ENCODE measurements at regions not wholly inside any gene's neighbourhood (a gene's known extent, or its start where the extent isn't known, plus 50 kb on each side); places are given as distances from the start of the nearest gene placed in this dataset.

- TF ChIP-seq CTCF (IDR thresholded peaks at IDR 0.05), result no peak
- TF ChIP-seq POLR2A (IDR thresholded peaks at IDR 0.05), result no peak
- TF ChIP-seq POLR2AphosphoS5 (IDR thresholded peaks at IDR 0.05), result no peak
Observed at GRCh38 chr14:71240171-71240570, 332.9 kb downstream of the PCNX1 start.
